ENCODE measurements at regions not wholly inside any gene's neighbourhood (a gene's known extent, or its start where the extent isn't known, plus 50 kb on each side); places are given as distances from the start of the nearest gene placed in this dataset.

DNA sequence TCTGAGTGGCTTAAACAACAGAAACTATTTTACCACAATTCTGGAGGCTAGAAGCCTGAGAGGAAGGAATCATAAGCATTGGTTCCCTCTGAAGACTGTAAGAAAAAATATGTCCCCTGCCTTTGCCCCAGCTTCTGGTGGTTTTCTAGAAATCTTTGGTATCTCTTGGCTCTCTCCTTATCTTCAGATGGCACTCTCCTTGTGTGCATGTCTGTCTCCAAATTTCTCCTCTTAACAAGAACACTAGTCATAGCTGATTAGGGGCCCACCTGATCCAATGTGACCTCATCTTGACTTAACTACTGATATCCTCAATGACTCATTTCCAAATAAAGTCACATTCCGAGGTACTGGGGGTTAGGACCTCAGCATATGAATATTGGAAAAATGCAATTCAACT is 635.0 kb upstream of the NR3C2 start:
- H3K36me3 ChIP-seq (replicated peaks): no peaks in the 10 kb centered on the region
- in situ Hi-C loops (cut with HindIII; ENCODE audit: low pct_ligation_motif_present, low sequenced_read_pairs): no loop called here
- no peak overlapping the region for H3K4me3 ChIP-seq (ENCODE audit: low read depth, low read length)
- DNase-seq: no peak
- no peaks in the 10 kb centered on the region for H3K27me3 ChIP-seq (replicated peaks)
- TF ChIP-seq, protein P1, sequence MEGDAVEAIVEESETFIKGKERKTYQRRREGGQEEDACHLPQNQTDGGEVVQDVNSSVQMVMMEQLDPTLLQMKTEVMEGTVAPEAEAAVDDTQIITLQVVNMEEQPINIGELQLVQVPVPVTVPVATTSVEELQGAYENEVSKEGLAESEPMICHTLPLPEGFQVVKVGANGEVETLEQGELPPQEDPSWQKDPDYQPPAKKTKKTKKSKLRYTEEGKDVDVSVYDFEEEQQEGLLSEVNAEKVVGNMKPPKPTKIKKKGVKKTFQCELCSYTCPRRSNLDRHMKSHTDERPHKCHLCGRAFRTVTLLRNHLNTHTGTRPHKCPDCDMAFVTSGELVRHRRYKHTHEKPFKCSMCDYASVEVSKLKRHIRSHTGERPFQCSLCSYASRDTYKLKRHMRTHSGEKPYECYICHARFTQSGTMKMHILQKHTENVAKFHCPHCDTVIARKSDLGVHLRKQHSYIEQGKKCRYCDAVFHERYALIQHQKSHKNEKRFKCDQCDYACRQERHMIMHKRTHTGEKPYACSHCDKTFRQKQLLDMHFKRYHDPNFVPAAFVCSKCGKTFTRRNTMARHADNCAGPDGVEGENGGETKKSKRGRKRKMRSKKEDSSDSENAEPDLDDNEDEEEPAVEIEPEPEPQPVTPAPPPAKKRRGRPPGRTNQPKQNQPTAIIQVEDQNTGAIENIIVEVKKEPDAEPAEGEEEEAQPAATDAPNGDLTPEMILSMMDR (IDR thresholded peaks at IDR 0.05; ENCODE audit: low read depth, low read length, missing control alignments): no peak
- no peak overlapping the region for H3K27ac ChIP-seq

DNA sequence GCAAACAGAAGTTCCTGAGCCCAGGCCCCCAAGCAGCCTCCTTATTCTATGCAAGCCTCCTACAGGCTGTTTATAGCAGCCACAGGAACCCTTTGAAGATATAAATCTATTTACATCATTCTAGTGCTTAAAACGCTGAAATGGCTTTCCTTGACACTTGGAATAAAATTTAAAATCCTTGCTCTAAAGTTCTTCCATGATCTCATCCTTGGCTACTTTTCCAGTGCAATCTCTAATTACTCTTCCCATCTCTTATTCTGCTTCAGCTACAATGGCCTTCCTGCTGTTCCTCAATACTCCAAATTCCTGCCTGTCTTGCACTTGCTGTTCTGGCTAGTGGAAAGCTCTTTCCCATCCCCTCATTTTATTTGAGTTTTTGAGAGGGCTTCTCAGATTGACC is 634.2 kb upstream of the NR3C2 start:
- TF ChIP-seq, protein P1 (IDR thresholded peaks at IDR 0.05; ENCODE audit: low read depth, low read length, missing control alignments): no peak
- H3K36me3 ChIP-seq (replicated peaks): no peaks in the 10 kb centered on the region
- no peak for DNase-seq
- in situ Hi-C loops (cut with HindIII; ENCODE audit: low pct_ligation_motif_present, low sequenced_read_pairs): no loop called here
- no peak overlapping the region for H3K4me3 ChIP-seq (ENCODE audit: low read depth, low read length)
- no peaks in the 10 kb centered on the region for H3K27me3 ChIP-seq (replicated peaks)
- no peak overlapping the region for H3K27ac ChIP-seq

DNA sequence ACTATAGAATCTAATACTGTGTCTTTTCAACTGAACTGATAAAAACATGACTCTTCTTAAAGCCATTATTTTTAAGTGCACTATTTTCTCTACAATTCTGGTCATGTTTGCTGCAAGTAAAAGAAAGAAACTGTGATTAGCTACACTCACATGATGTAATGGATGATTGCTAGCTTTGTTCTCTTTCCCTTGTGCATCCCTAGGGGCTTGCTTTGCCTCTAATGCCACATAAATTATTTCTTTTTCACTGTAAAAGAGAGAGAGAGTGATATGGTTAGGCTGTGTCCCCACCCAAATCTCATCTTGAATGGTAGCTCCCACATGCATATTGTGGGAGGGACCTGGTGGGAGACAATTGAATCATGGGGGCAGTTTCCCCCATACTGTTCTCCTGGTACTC is 630.2 kb upstream of the NR3C2 start:
- in situ Hi-C loops (cut with HindIII; ENCODE audit: low pct_ligation_motif_present, low sequenced_read_pairs): no loop called here

DNA sequence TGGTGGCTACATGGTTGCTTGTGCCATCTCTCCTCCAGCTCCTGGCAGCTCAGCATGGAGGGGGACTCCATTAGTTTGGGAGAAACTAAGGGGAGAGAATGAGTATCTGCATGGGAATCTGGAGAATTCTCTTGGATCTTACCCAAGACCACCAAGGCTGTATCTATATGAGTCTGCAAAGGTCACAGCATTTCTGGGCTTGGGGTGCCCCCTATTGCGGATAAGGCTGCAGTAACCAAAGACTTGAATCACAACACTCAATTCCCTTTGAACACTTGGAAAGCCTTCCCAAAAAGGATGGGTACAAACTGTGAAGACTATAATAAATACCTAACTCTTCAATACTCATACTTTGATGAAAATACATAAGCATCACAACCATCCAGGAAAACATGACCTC is 623.5 kb upstream of the NR3C2 start:
- in situ Hi-C loops (cut with HindIII; ENCODE audit: low pct_ligation_motif_present, low sequenced_read_pairs): no loop called here
- TF ChIP-seq, protein P1 (IDR thresholded peaks at IDR 0.05; ENCODE audit: low read depth, low read length, missing control alignments): peak; percentile 4
- DNase-seq: no peak

More for the DNA sequence above, 630.2 kb upstream of the NR3C2 start:
- TF ChIP-seq, protein P1 (IDR thresholded peaks at IDR 0.05; ENCODE audit: low read depth, low read length, missing control alignments): no peak
- Histone ChIP-seq H3K36me3 (replicated peaks) (no peaks in the 10 kb centered on the region), H3K4me3 (ENCODE audit: low read depth, low read length) (no peak overlapping the region), H3K27me3 (replicated peaks) (no peaks in the 10 kb centered on the region), H3K27ac (no peak overlapping the region)
- DNase-seq: no peak

DNA sequence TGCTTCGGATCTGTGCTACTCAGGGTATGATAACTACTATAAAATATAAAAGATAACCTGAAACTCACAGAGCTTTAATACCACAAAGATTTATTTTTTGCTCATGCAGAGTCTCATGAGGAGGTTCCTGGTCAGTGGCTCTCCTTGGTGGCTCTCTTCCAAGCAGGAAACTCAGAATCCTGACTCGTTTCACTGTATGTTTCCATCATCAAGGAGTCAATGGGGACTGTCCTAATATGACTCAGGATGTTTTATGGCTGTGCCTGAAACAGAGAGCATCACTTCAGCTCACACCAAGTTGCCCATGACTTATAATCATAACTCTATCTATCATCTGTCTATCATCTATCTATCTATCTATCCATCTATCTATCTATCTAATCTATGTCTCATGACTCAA is 620.8 kb upstream of the NR3C2 start:
- H3K27me3 ChIP-seq (replicated peaks): no peaks in the 10 kb centered on the region
- in situ Hi-C loops (cut with HindIII; ENCODE audit: low pct_ligation_motif_present, low sequenced_read_pairs): no loop called here
- no peak for DNase-seq
- H3K4me3 ChIP-seq (ENCODE audit: low read depth, low read length): no peak overlapping the region
- TF ChIP-seq, protein P1 (IDR thresholded peaks at IDR 0.05; ENCODE audit: low read depth, low read length, missing control alignments): no peak
- no peak overlapping the region for H3K27ac ChIP-seq
- H3K36me3 ChIP-seq (replicated peaks): no peaks in the 10 kb centered on the region

More for the DNA sequence above, 623.5 kb upstream of the NR3C2 start:
- Histone ChIP-seq H3K36me3 (replicated peaks) (no peaks in the 10 kb centered on the region), H3K27ac (no peak overlapping the region), H3K27me3 (replicated peaks) (no peaks in the 10 kb centered on the region), H3K4me3 (ENCODE audit: low read depth, low read length) (no peak overlapping the region)

DNA sequence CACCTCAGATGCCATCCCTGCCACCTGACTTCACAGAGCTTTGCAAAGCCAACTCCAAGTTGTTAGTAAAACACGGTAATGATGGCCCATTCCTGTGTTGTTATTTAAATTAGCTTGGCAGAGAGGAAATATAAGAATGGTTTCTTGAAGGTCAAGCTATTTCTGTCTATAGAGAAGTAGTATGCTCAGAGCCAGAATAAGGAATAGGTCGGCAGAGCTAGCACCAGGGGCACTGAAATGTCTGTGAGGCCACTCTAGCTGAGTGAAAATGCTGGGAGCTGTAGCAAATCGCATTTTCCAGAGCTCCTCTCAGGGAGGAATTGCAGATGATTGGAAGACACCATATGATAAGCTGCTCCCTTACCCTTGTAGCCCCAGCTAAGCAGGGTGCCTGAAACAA is 615.4 kb upstream of the NR3C2 start:
- in situ Hi-C loops (cut with HindIII; ENCODE audit: low pct_ligation_motif_present, low sequenced_read_pairs): no loop called here
- TF ChIP-seq, protein P1 (IDR thresholded peaks at IDR 0.05; ENCODE audit: low read depth, low read length, missing control alignments): no peak
- no peak for DNase-seq
- H3K27me3 ChIP-seq (replicated peaks): no peaks in the 10 kb centered on the region
- H3K27ac ChIP-seq: no peak overlapping the region
- no peak overlapping the region for H3K4me3 ChIP-seq (ENCODE audit: low read depth, low read length)
- H3K36me3 ChIP-seq (replicated peaks): no peaks in the 10 kb centered on the region

All from brain microvascular endothelial cell (primary cell).